NCI-H1694 (cell line): ENCODE measurements at regions not wholly inside any gene's neighbourhood (a gene's known extent, or its start where the extent isn't known, plus 50 kb on each side); places are given as distances from the start of the nearest gene placed in this dataset.

Source experiments
- DNase-seq: peaks from one replicate; lab custom pipeline; 2025; lab: John Stamatoyannopoulos, UW

GRCh38 chr5:106241409-106241808 is 1429.3 kb downstream of the EFNA5 start:
- no peak for DNase-seq

- no peak for DNase-seq
Observed at GRCh38 chr5:106205916-106206571, 1464.7 kb downstream of the EFNA5 start.

GRCh38 chr5:106202035-106202434 is 1468.7 kb downstream of the EFNA5 start:
- no peak for DNase-seq

- no peak for DNase-seq
Observed at GRCh38 chr5:106200971-106201370, 1469.8 kb downstream of the EFNA5 start.

DNA sequence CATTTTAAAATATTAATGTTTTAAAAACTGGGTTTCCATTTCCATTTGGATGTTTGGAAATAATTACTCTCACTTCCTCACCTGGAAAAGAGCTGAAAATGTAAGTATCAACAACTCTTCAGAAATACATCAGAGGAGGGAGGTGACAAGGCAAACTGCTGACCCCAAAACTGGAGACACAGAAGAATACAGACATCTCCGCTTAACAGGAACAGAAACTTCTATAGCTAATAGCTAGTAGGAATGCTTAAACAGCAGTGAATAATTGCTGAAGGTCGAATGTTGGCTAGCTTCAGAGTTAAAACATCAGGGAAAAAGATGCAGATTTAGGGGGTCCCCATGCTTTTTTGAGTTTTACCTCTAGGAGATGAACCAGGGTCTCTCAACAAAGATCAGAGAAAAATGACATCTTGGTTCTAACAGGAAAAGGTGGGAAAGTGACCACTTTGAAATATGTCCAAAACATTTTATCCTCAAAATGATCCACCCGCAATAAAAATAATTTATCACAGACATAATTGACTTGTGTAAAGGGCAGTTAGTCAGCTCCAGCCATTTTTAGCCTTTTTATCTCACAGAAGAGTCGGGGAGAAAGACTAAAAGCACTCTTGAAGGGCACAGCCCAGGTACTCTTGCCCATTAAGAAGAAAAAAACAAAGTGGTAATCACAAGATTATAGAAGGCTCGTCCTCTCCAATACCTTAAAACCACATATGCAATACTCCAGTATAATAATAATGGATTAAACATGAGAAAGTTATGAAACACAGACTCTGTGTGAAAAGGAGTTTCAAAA is 1474.9 kb downstream of the EFNA5 start:
- DNase-seq, result no peak

DNA sequence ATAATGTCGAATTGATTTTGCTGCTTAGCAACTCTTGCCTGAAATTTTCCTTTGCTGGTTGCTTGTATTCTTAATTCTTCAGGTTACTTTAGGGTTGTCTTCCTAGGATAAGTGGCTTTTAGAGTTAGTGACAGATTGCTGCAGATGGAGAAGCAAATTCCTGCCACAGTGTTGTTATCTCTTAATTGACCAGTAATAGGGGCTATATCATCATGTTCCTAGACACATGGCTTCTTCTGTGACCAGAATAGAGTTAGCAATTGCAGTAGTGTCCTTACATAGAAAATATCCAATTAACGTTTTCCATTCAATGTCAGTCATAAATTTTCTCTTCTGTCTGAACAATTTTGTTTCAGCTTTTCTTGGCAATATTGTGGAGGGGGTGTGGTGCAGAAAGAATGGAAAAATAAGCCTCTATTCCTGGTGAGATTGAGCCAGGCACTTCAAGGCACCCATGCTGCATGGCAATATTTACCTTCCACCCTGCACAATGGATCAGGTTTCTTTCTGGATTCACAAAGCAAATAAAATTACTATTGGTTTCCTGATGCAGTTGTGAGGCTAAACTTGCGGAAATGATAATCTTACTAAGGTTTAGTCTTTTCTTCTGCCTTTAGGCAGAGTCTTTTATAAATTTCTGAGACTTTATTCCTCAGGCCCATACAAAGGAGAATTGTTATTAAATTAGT is 1481.5 kb downstream of the EFNA5 start:
- no peak for DNase-seq

DNA sequence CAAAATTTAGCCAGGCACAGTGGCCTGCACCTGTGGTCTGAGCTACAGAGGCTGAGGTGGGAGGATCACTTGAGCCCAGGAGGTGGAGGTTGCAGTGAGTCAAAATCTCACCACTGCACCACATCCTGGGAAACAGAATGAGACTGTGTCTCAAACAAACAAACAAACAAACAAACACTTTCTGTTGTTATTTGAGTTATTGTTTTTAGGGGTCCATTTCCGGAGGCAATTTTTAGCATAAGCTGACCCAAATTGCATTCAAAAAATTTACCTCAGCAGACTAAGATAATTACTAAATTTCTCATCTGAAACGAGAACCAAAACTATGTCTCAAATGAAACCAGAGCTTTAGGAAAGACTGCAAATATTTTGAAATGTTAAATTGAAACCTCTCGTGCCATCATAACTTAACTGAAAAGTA is 1485.1 kb downstream of the EFNA5 start:
- no peak for DNase-seq

DNA sequence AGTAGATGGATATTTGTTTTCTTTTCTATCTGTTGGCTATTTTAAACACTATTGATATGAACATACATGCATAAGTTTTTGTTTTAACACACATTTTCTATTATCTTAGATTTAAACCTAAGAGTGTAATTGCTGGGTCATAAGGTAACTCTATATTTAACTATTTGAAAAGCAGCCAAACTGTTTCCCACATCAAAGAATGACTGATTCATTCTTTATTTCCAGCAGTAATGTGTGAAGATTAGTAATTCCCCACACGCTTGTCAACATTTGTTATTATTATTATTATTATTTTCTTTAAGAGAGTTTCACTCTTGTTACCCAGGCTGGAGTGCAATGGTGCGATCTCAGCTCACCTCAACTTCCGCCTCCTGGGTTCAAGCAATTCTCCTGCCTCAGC is 1495.8 kb downstream of the EFNA5 start:
- DNase-seq, result no peak

DNA sequence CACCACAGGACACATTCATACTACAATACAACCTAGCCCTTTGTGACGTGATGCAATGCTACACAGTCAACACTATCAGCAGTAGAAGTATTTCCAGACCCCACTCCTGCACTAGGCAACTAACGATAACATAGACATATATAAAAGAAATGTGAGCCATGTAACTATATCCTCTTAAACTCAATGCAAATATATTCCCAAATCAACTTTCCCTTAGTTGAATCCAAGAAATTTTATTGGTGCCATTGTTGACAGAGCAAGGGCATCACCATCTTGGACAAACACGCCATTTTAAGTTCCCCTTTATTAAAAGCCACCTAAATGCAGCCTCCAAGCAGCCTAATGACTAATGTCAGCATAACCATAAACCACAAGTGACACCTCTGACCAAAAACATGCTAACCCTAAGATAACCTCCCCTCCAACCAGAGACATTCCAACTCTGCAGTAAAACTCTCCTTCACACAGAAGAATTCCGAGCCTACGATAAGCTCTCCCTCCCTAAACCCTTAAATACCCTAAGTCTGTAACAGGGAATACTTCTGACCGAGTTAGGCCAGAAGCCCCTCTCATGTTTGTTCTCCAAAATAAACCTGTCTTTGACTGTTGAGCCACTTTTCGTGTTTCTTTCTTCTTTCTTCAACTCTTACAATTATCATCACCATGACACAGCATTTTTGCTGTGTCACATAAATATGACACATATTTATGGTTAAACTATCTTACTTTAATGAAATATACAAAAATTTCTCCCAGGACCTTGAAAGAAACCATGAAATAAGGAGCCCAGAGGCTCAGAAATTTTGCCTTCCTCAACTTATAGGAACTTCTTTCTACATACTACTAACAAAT is 1497.8 kb downstream of the EFNA5 start:
- no peak for DNase-seq

DNA sequence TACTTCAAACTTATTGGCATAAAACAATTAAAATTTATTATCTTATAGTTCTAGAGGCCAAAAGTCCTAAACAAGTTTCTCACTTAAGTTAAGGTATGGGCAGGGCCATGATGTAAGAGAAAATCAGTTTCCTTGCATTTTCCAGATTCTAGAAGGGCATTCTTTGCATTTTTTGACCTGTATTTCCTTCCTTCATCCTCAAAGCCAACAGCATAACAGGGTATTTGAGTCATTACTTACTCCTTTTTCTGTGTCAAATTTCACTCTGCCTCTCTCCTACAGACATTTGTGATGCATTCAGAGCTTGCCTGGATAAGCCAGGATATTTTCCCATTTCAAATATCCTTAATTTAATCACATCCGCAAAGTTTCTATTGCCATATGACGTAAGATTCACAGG is 1499.0 kb downstream of the EFNA5 start:
- DNase-seq, result no peak

GRCh38 chr5:106171132-106171531 is 1499.6 kb downstream of the EFNA5 start:
- no peak for DNase-seq

GRCh38 chr5:106167766-106168165 is 1503.0 kb downstream of the EFNA5 start:
- no peak for DNase-seq

DNA sequence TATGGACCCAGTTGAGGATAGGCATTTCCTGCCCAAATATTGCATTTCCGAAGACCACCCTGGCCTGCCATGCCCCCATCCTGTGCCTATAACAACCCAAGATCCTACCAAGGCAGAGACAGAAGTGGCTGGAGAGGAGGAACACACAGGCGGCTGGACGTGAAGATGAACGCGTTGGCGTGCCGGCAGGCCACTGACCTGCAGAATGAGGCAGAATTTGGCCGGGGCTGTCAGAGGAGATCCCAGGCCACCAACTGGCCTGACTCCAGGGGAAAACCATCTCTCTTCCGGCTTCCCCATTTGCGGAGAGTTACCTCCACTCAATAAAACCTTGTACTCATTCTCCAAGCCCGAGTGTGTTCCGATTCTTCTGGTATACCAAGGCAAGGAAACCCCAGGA is 1507.5 kb downstream of the EFNA5 start:
- DNase-seq, result no peak

- no peak for DNase-seq
Observed at GRCh38 chr5:106159616-106160015, 1511.1 kb downstream of the EFNA5 start.

- no peak for DNase-seq
Observed at GRCh38 chr5:106154280-106154716, 1516.4 kb downstream of the EFNA5 start.

DNA sequence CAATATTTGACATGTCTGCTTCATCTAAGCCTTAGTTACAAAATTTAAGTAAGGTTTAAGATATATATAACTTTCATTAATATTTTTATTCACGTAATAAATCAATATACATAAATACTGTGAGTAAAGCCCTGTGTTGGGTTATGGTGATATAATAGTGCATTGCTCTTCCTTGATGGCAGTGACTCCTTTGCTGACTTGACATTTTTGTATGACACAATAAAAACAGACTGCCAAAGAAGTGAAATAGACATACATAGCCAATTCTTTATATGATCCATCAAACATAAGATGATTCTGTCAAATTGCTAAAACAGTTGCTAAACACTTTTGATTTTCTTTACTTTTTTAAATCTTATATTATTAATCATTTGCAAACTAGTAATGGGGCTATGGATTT is 1518.2 kb downstream of the EFNA5 start:
- no peak for DNase-seq

DNA sequence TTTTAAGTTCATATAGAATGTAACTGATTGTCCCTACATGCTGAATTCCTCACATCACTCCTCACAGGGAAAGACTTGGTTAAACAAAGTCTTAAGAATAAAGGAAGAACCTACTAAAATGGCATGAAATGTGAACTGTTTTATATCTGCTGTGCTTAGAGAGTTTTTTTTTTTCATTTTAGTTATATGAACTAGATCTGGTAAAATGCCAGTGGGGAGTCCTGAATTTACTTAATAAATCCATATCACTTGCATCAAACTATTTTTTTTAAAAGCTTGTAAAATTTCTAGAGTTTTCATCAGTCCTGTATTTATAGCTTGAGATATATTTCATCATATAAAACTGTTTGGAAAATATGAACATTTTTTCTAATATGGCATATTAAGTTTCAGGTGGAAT is 1528.6 kb downstream of the EFNA5 start:
- no peak for DNase-seq

DNA sequence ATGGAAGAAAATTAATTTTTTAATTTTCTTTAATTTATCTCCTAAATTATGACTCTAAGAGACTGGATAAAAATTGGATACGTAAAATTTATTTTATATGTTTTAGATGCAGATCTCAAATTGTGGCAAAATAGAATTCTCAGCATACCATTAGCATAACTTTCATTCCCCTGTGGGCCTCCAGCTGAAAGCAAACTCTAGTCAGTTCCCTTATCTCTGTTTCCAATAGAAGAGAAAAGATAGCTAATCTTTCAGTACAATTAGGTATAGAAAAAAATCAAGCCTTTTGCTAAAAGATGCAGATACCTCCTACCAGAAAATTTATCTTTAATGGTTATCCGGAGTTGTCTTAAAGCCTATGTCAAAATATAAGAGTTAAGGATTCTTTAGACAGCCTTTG is 1530.6 kb downstream of the EFNA5 start:
- DNase-seq, result no peak

DNA sequence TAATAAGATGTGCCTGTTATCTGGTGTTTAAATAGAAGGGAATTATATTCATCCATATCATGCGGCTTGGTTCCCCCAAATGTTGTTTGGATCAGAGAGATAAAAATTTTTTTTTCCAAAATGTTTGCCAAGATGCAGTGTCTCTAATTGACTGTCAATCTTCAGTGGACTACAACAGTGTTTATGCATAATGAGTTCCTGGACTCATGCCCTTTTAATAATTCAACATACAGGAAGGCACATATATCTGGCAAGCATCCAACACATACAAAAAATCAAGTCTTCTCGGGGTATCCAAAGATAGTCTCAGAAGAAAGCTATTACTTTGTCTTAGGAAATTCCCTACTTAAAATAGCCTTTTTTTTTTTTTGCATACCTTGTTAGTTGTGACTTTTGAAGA is 1534.7 kb downstream of the EFNA5 start:
- DNase-seq, result no peak

DNA sequence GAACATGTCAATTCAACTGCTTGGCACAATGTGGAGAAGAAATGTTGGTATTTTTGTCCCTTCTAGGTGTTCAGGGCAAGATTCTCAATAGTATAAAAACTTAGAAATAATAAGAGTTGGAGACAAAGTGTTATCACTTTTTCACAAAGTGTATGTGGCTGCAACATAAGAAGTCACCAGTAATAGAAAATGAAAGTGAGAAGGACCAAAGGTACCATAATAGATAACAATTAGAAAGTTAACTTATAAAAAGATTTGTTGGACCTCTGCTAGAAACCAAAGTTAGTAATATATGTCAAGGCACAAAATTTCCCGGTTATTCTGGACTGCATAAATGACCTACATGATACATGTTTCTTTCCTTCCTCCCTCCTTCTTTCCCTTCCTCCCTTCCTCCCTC is 1535.3 kb downstream of the EFNA5 start:
- no peak for DNase-seq

GRCh38 chr5:106134549-106134948 is 1536.2 kb downstream of the EFNA5 start:
- no peak for DNase-seq

- no peak for DNase-seq
Observed at GRCh38 chr5:106127985-106128384, 1542.8 kb downstream of the EFNA5 start.
